Stimulated activated naive CD8-positive, alpha-beta T cell treated with anti-CD3 and anti-CD28 coated beads, Interleukin-15, amount 100 ng/mL, for 72 hours (primary cell): ENCODE measurements at regions not wholly inside any gene's neighbourhood (a gene's known extent, or its start where the extent isn't known, plus 50 kb on each side); places are given as distances from the start of the nearest gene placed in this dataset.

Experiments used
- ATAC-seq: fragments of 150-1000 bp; cut with Tn5 transposase; 2 replicates; pipeline ENCODE4 v1.10.0; 2021; ENCODE audit warnings: mild to moderate bottlenecking, moderate library complexity
- DNase-seq, 2 donors: peaks; one replicate each; pipeline ENCODE4 v3.0.0; 2021 to 2022
- H3K27ac Mint-ChIP-seq, 2 donors: one replicate each; pipeline ENCODE4 v1.8.0; 2022; ENCODE audit warnings: mild to moderate bottlenecking in 2 of 2, mixed read lengths in 2 of 2, moderate library complexity in 2 of 2
- H3K27me3 Mint-ChIP-seq: one replicate; pipeline ENCODE4 v1.8.0; 2022; ENCODE audit warnings: mixed read lengths
- H3K4me1 Mint-ChIP-seq: one replicate; pipeline ENCODE4 v1.8.0; 2022; ENCODE audit warnings: mild to moderate bottlenecking, mixed read lengths
- H3K4me3 Mint-ChIP-seq, 2 donors: one replicate each; pipeline ENCODE4 v1.8.0; 2022; ENCODE audit warnings: mild to moderate bottlenecking in 2 of 2, mixed read lengths in 2 of 2, moderate library complexity in 1 of 2
- H3K9me3 Mint-ChIP-seq, 2 donors: one replicate each; pipeline ENCODE4 v1.8.0; 2022; ENCODE audit warnings: mixed read lengths in 2 of 2

GRCh38 chr1:214920337-214920736 is 162.2 kb upstream of the KCNK2 start:
- ATAC-seq (no peak), DNase-seq (no peak)
- peaks cover 0 to 4% of the 10 kb centered on the region in 2 donors for H3K9me3 Mint-ChIP-seq
- no peak overlapping the region for H3K4me3 Mint-ChIP-seq
- no peaks in the 10 kb centered on the region for H3K4me1 Mint-ChIP-seq
- H3K27me3 Mint-ChIP-seq: peaks cover 8% of the 10 kb centered on the region
- H3K27ac Mint-ChIP-seq: no peak overlapping the region

- H3K9me3 Mint-ChIP-seq: no peaks in the 10 kb centered on the region
- H3K27ac Mint-ChIP-seq: no peak overlapping the region
- no peak overlapping the region for H3K4me3 Mint-ChIP-seq
- no peak for DNase-seq
- no peaks in the 10 kb centered on the region for H3K27me3 Mint-ChIP-seq
- no peaks in the 10 kb centered on the region for H3K4me1 Mint-ChIP-seq
- no peak for ATAC-seq
Measured at GRCh38 chr1:214923278-214923915, 159.1 kb upstream of the KCNK2 start.

GRCh38 chr1:214927796-214928195 is 154.7 kb upstream of the KCNK2 start:
- Mint-ChIP-seq H3K4me1 (no peaks in the 10 kb centered on the region), H3K27me3 (no peaks in the 10 kb centered on the region), H3K27ac (no peak overlapping the region), H3K9me3 (no peaks in the 10 kb centered on the region), H3K4me3 (no peak overlapping the region)
- no peak for DNase-seq
- ATAC-seq: no peak

GRCh38 chr1:214928574-214928973 is 154.0 kb upstream of the KCNK2 start:
- ATAC-seq (no peak), DNase-seq (no peak)
- no peak overlapping the region for H3K4me3 Mint-ChIP-seq
- H3K9me3 Mint-ChIP-seq: no peaks in the 10 kb centered on the region
- H3K27me3 Mint-ChIP-seq: no peaks in the 10 kb centered on the region
- H3K27ac Mint-ChIP-seq: no peak overlapping the region
- no peaks in the 10 kb centered on the region for H3K4me1 Mint-ChIP-seq

- no peak for ATAC-seq
- H3K4me1 Mint-ChIP-seq: no peaks in the 10 kb centered on the region
- no peaks in the 10 kb centered on the region for H3K27me3 Mint-ChIP-seq
- no peak overlapping the region for H3K27ac Mint-ChIP-seq
- H3K9me3 Mint-ChIP-seq: no peaks in the 10 kb centered on the region
- no peak overlapping the region for H3K4me3 Mint-ChIP-seq
- no peak for DNase-seq
Measured at GRCh38 chr1:214933375-214933774, 149.2 kb upstream of the KCNK2 start.

- no peak for ATAC-seq
- DNase-seq: no peak
- no peak overlapping the region for H3K4me3 Mint-ChIP-seq
- H3K4me1 Mint-ChIP-seq: no peaks in the 10 kb centered on the region
- H3K27ac Mint-ChIP-seq: no peak overlapping the region
- H3K9me3 Mint-ChIP-seq: no peaks in the 10 kb centered on the region
- no peaks in the 10 kb centered on the region for H3K27me3 Mint-ChIP-seq
Measured at GRCh38 chr1:214934045-214934444, 148.5 kb upstream of the KCNK2 start.

GRCh38 chr1:214935258-214935657 is 147.3 kb upstream of the KCNK2 start:
- Mint-ChIP-seq H3K9me3 (no peaks in the 10 kb centered on the region), H3K4me3 (no peak overlapping the region), H3K27ac (no peak overlapping the region), H3K4me1 (no peaks in the 10 kb centered on the region), H3K27me3 (no peaks in the 10 kb centered on the region)
- DNase-seq: no peak
- no peak for ATAC-seq

GRCh38 chr1:214939180-214939579 is 143.4 kb upstream of the KCNK2 start:
- DNase-seq: no peak
- Mint-ChIP-seq H3K9me3 (no peaks in the 10 kb centered on the region), H3K27me3 (no peaks in the 10 kb centered on the region), H3K27ac (no peak overlapping the region), H3K4me1 (no peaks in the 10 kb centered on the region), H3K4me3 (no peak overlapping the region)
- no peak for ATAC-seq

GRCh38 chr1:214941061-214941460 is 141.5 kb upstream of the KCNK2 start:
- Mint-ChIP-seq H3K9me3 (no peaks in the 10 kb centered on the region), H3K4me1 (no peaks in the 10 kb centered on the region), H3K27ac (no peak overlapping the region), H3K27me3 (no peaks in the 10 kb centered on the region), H3K4me3 (no peak overlapping the region)
- ATAC-seq (peak; percentile 49), DNase-seq (no peak)

- no peak for DNase-seq
- no peak overlapping the region for H3K4me3 Mint-ChIP-seq
- H3K9me3 Mint-ChIP-seq: no peaks in the 10 kb centered on the region
- H3K27ac Mint-ChIP-seq: no peak overlapping the region
- ATAC-seq: no peak
- no peaks in the 10 kb centered on the region for H3K4me1 Mint-ChIP-seq
- peaks cover 6% of the 10 kb centered on the region for H3K27me3 Mint-ChIP-seq
Measured at GRCh38 chr1:214943054-214943453, 139.5 kb upstream of the KCNK2 start.

- H3K27me3 Mint-ChIP-seq: peaks cover 7% of the 10 kb centered on the region
- H3K4me3 Mint-ChIP-seq: no peak overlapping the region
- no peak for DNase-seq
- no peak overlapping the region for H3K27ac Mint-ChIP-seq
- no peaks in the 10 kb centered on the region for H3K9me3 Mint-ChIP-seq
- no peak for ATAC-seq
- H3K4me1 Mint-ChIP-seq: no peaks in the 10 kb centered on the region
Measured at GRCh38 chr1:214946615-214947014, 135.9 kb upstream of the KCNK2 start.

GRCh38 chr1:214952648-214953047 is 129.9 kb upstream of the KCNK2 start:
- ATAC-seq (no peak), DNase-seq (no peak)
- H3K4me1 Mint-ChIP-seq: no peaks in the 10 kb centered on the region
- H3K27me3 Mint-ChIP-seq: peaks cover 13% of the 10 kb centered on the region
- H3K27ac Mint-ChIP-seq: no peak overlapping the region
- no peak overlapping the region for H3K4me3 Mint-ChIP-seq
- peaks cover 0 to under 1% of the 10 kb centered on the region in 2 donors for H3K9me3 Mint-ChIP-seq

GRCh38 chr1:214953901-214954616 is 128.5 kb upstream of the KCNK2 start:
- Mint-ChIP-seq H3K4me1 (no peaks in the 10 kb centered on the region), H3K27ac (no peak overlapping the region), H3K9me3 (peaks cover 0 to 5% of the 10 kb centered on the region in 2 donors), H3K27me3 (peaks cover 7% of the 10 kb centered on the region), H3K4me3 (no peak overlapping the region)
- ATAC-seq (no peak), DNase-seq (no peak)

- Mint-ChIP-seq H3K4me3 (no peak overlapping the region), H3K4me1 (no peaks in the 10 kb centered on the region), H3K9me3 (peaks cover 0 to 5% of the 10 kb centered on the region in 2 donors), H3K27ac (no peak overlapping the region), H3K27me3 (peaks cover 7% of the 10 kb centered on the region)
- no peak for ATAC-seq
- DNase-seq: no peak
Measured at GRCh38 chr1:214954617-214954949, 128.0 kb upstream of the KCNK2 start.

GRCh38 chr1:214957330-214958137 is 125.0 kb upstream of the KCNK2 start:
- Mint-ChIP-seq H3K4me3 (no peak overlapping the region), H3K9me3 (peaks cover 0 to 5% of the 10 kb centered on the region in 2 donors), H3K27me3 (peaks cover 6% of the 10 kb centered on the region), H3K27ac (peak overlapping the region in 1 of 2 donors; percentile 33), H3K4me1 (no peaks in the 10 kb centered on the region)
- no peak for ATAC-seq
- no peak for DNase-seq

GRCh38 chr1:214958486-214958885 is 124.1 kb upstream of the KCNK2 start:
- no peaks in the 10 kb centered on the region for H3K4me1 Mint-ChIP-seq
- DNase-seq (no peak), ATAC-seq (no peak)
- no peaks in the 10 kb centered on the region for H3K27me3 Mint-ChIP-seq
- H3K27ac Mint-ChIP-seq: no peak overlapping the region
- H3K9me3 Mint-ChIP-seq: peaks cover 0 to 5% of the 10 kb centered on the region in 2 donors
- no peak overlapping the region for H3K4me3 Mint-ChIP-seq
